ENCODE measurements at regions not wholly inside any gene's neighbourhood (a gene's known extent, or its start where the extent isn't known, plus 50 kb on each side); places are given as distances from the start of the nearest gene placed in this dataset.

- Histone ChIP-seq H3K79me2 (no peaks in the 10 kb centered on the region), H3K36me3 (ENCODE audit: control insufficient read depth, insufficient read depth, low read length) (no peaks in the 10 kb centered on the region), H3K27ac (no peak overlapping the region), H3K4me2 (ENCODE audit: low read length) (no peak overlapping the region), H3K9me3 (ENCODE audit: control insufficient read depth, low read length) (no peaks in the 10 kb centered on the region), H3K27me3 (ENCODE audit: control insufficient read depth, insufficient read depth, low read length) (no peaks in the 10 kb centered on the region), H3K4me1 (no peaks in the 10 kb centered on the region), H3K9ac (no peak overlapping the region), H2AFZ (no peak overlapping the region), H3K4me3 (ENCODE audit: low read depth, low read length) (no peak overlapping the region)
- no peak for TF ChIP-seq CTCF (IDR thresholded peaks at IDR 0.05)
These were observed 114.2 kb upstream of the ADAMTS16 start for GRCh38 chr5:5025774-5026408.

- no peaks in the 10 kb centered on the region for H3K27me3 ChIP-seq (ENCODE audit: control insufficient read depth, insufficient read depth, low read length)
- no peak overlapping the region for H3K9ac ChIP-seq
- H3K27ac ChIP-seq: no peak overlapping the region
These were observed 113.7 kb upstream of the ADAMTS16 start for GRCh38 chr5:5026409-5026785.

GRCh38 chr5:5031665-5032064 is 108.5 kb upstream of the ADAMTS16 start:
- Histone ChIP-seq H3K9me3 (ENCODE audit: control insufficient read depth, low read length) (no peaks in the 10 kb centered on the region), H3K27me3 (ENCODE audit: control insufficient read depth, insufficient read depth, low read length) (no peaks in the 10 kb centered on the region), H3K36me3 (ENCODE audit: control insufficient read depth, insufficient read depth, low read length) (no peaks in the 10 kb centered on the region), H3K4me3 (ENCODE audit: low read depth, low read length) (no peak overlapping the region), H2AFZ (no peak overlapping the region), H3K4me1 (no peaks in the 10 kb centered on the region), H3K27ac (no peak overlapping the region), H3K79me2 (no peaks in the 10 kb centered on the region), H3K4me2 (ENCODE audit: low read length) (no peak overlapping the region), H3K9ac (no peak overlapping the region)
- TF ChIP-seq CTCF (IDR thresholded peaks at IDR 0.05): no peak

More at GRCh38 chr5:5026409-5026785, 113.7 kb upstream of the ADAMTS16 start:
- Histone ChIP-seq H3K4me2 (ENCODE audit: low read length) (no peak overlapping the region), H3K9me3 (ENCODE audit: control insufficient read depth, low read length) (no peaks in the 10 kb centered on the region), H3K79me2 (no peaks in the 10 kb centered on the region), H3K36me3 (ENCODE audit: control insufficient read depth, insufficient read depth, low read length) (no peaks in the 10 kb centered on the region), H2AFZ (no peak overlapping the region), H3K4me3 (ENCODE audit: low read depth, low read length) (no peak overlapping the region), H3K4me1 (no peaks in the 10 kb centered on the region)
- TF ChIP-seq CTCF (IDR thresholded peaks at IDR 0.05): no peak

GRCh38 chr5:5037674-5038073 is 102.5 kb upstream of the ADAMTS16 start:
- no peak overlapping the region for H3K27ac ChIP-seq
- H2AFZ ChIP-seq: no peak overlapping the region
- H3K9me3 ChIP-seq (ENCODE audit: control insufficient read depth, low read length): peaks cover 2% of the 10 kb centered on the region
- H3K4me2 ChIP-seq (ENCODE audit: low read length): no peak overlapping the region
- H3K4me1 ChIP-seq: no peaks in the 10 kb centered on the region
- H3K36me3 ChIP-seq (ENCODE audit: control insufficient read depth, insufficient read depth, low read length): no peaks in the 10 kb centered on the region
- no peak overlapping the region for H3K4me3 ChIP-seq (ENCODE audit: low read depth, low read length)
- H3K9ac ChIP-seq: no peak overlapping the region
- TF ChIP-seq CTCF (IDR thresholded peaks at IDR 0.05): no peak
- no peaks in the 10 kb centered on the region for H3K79me2 ChIP-seq
- no peaks in the 10 kb centered on the region for H3K27me3 ChIP-seq (ENCODE audit: control insufficient read depth, insufficient read depth, low read length)

GRCh38 chr5:5039918-5040317 is 100.2 kb upstream of the ADAMTS16 start:
- TF ChIP-seq CTCF (IDR thresholded peaks at IDR 0.05): no peak
- Histone ChIP-seq H3K9me3 (ENCODE audit: control insufficient read depth, low read length) (peaks cover 2% of the 10 kb centered on the region), H3K4me3 (ENCODE audit: low read depth, low read length) (no peak overlapping the region), H2AFZ (no peak overlapping the region), H3K36me3 (ENCODE audit: control insufficient read depth, insufficient read depth, low read length) (no peaks in the 10 kb centered on the region), H3K79me2 (no peaks in the 10 kb centered on the region), H3K27ac (no peak overlapping the region), H3K27me3 (ENCODE audit: control insufficient read depth, insufficient read depth, low read length) (no peaks in the 10 kb centered on the region), H3K4me2 (ENCODE audit: low read length) (no peak overlapping the region), H3K9ac (no peak overlapping the region), H3K4me1 (no peaks in the 10 kb centered on the region)
